Stimulated activated CD4-positive, alpha-beta T cell treated with anti-CD3 and anti-CD28 coated beads, Interleukin-4, amount 100 ng/mL, for 1 hour (primary cell): ENCODE measurements at regions not wholly inside any gene's neighbourhood (a gene's known extent, or its start where the extent isn't known, plus 50 kb on each side); places are given as distances from the start of the nearest gene placed in this dataset.

Source experiments
- DNase-seq: peaks from one replicate; pipeline ENCODE4 v3.0.0-alpha.2; 2020

GRCh38 chr22:22825213-22825593 is 62.4 kb upstream of the IGLL5 start:
- DNase-seq: no peak

GRCh38 chr22:22827187-22827939 is 60.3 kb upstream of the IGLL5 start:
- DNase-seq: no peak

GRCh38 chr22:22830193-22830592 is 57.4 kb upstream of the IGLL5 start:
- no peak for DNase-seq

- DNase-seq: no peak
Measured at GRCh38 chr22:22830957-22831688, 56.5 kb upstream of the IGLL5 start.

GRCh38 chr22:22833059-22833458 is 54.6 kb upstream of the IGLL5 start:
- DNase-seq: no peak

DNA sequence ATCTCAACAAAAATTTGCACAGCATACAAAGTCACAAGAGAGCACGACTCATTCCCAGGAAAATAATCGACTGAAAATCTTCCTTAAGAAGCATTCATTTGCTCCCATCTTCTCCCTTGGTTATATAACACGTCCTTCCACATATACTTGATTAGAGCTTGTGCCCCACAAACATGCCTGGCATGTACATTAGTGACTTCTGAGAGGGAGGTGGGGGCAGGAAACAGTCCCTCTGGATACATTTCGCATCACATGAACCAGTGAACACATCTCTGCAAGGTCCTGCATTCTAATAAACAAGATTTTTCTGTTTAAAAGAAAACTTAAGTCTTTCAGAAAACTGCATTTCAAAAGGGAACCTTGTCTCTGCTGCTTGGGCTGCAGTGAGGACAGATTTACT is 54.1 kb upstream of the IGLL5 start:
- DNase-seq: no peak

GRCh38 chr22:22834204-22834603 is 53.4 kb upstream of the IGLL5 start:
- no peak for DNase-seq

DNA sequence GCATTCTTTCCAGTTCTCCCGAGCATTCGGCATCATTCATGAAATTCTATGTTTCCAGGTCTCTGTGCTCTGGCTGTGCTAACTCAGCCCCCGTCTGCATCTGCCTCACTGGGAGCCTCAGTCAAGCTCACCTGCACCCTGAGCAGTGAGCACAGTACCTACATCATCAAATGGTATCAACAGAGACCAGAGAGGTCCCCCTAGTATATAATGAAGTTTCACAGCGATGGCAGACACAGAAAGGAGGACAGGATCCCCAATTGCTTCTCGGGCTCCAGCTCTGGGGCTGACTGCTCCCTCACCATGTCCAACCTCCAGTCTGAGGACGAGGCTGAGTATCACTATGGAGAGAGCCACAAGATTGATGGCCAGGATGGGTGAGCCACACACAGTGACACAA is 52.8 kb upstream of the IGLL5 start:
- DNase-seq: no peak

- no peak for DNase-seq
Measured at GRCh38 chr22:22835242-22835641, 52.4 kb upstream of the IGLL5 start.

- no peak for DNase-seq
Measured at GRCh38 chr22:22835771-22836291, 51.8 kb upstream of the IGLL5 start.

DNA sequence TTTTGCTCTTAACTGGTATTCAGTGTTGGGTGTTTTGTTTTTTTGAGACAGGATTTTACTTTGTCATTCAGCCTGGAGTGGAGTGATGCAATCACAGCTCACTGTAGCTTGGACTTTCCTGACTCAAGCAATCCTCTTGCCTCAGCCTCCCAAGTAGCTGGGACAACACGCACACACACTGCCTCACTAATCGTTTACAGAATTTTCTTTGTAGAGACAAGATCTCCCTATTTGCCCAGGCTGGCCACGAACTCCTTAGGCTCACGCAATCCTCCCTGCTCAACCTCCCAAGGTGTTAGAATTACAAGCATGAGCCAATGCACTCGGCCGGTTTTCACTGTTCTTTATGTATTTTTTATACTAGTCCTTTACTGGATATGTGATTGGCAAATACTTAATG is 51.0 kb upstream of the IGLL5 start:
- DNase-seq: no peak
